ENCODE measurements at regions not wholly inside any gene's neighbourhood (a gene's known extent, or its start where the extent isn't known, plus 50 kb on each side); places are given as distances from the start of the nearest gene placed in this dataset.

DNA sequence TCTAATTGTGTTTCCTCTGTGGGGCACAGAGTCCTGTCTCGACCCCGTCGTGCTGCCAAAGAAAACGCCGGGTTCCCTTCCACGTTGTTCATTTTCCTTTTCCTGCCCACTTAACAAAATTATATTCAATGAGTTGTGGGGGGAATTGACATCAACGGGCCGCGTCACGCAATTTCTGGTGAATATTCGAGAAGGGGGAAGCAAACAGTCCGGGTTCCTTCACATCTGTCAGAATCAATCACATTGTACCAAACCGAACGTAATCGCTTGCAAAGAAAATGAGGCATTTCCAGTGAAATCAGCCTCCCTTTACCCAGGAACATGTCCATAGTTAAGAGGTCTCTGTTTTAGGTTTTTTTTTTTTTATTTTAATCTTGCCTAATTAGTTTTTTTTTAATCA lies 243.5 kb downstream of the SHOX start:
- no peak overlapping the region for H3K4me3 ChIP-seq
- no peak for TF ChIP-seq CTCF (IDR thresholded peaks at IDR 0.05)
- H3K27ac ChIP-seq = no peak overlapping the region
- no peak for DNase-seq (ENCODE audit: low spot score)

DNA sequence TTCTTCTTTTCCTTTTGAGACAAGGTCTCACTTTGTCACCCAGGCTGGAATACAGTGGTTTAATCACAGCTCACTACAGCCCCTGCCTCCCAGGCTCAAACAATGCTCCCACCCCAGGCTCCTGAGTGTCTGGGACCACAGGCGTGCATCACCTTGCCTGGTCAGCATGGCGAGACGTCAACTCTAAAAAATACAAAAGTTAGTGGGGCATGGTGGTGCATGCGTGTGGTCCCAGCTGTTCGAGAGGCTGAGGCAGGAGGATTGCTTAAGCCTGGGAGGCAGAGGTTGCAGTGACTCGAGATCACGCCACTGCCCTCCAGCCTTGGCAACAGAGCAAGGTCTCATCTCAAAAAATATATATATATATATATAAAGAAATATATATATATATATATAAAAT lies 242.4 kb downstream of the SHOX start:
- H3K4me3 ChIP-seq = no peak overlapping the region

DNA sequence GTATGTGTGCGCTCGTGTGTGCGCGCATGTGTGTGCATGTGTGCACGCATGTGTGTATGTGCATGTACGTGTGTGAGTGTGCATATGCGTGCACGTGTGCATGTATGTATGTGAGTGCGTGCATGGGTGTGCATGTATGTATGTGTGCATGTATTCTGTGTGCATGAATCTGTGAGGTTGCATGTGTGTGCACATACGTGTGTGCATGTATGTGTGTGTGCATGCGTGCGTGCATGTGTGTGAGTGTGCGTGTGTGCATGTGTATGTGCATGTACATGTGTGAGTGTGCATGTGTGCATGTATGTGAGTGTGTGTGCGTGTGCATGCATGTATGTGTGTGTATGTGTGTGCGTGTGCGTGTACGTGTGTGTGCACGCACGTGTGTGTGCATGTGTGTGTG lies 241.5 kb downstream of the SHOX start:
- no peak for DNase-seq (ENCODE audit: low spot score)
- no peak overlapping the region for H3K27ac ChIP-seq
- H3K4me3 ChIP-seq = no peak overlapping the region
- no peak for TF ChIP-seq CTCF (IDR thresholded peaks at IDR 0.05)

More for the DNA sequence above, 242.4 kb downstream of the SHOX start:
- no peak for TF ChIP-seq CTCF (IDR thresholded peaks at IDR 0.05)
- DNase-seq (ENCODE audit: low spot score) = peak; percentile 26
- no peak overlapping the region for H3K27ac ChIP-seq

- no peak overlapping the region for H3K27ac ChIP-seq
- TF ChIP-seq CTCF (IDR thresholded peaks at IDR 0.05) = no peak
- DNase-seq (ENCODE audit: low spot score) = no peak
- H3K4me3 ChIP-seq = no peak overlapping the region
Observed at GRCh38 chrX:871626-872025, 241.0 kb downstream of the SHOX start.

GRCh38 chrX:867966-868647 lies 237.5 kb downstream of the SHOX start:
- no peak for TF ChIP-seq CTCF (IDR thresholded peaks at IDR 0.05)
- no peak overlapping the region for H3K4me3 ChIP-seq
- no peak for DNase-seq (ENCODE audit: low spot score)
- H3K27ac ChIP-seq = no peak overlapping the region

DNA sequence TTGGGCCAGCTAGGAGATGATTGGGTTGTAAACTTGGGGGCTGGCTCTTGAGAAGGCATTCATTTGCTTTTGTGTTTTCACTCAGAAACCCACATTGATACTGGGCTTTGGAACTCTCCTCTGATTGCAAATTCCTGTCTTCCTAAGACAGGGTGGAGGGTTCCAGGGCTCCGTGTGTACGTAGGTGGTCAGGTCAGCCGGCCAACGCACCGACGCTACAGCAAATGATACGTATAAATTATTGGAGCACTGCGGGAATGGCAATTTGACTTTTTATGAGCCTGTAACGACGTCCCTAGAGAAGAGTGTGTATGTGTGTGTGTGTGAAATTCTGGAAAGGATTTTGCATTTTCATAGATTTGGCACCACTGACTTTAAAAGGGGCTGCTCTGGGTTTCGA lies 236.9 kb downstream of the SHOX start:
- TF ChIP-seq CTCF (IDR thresholded peaks at IDR 0.05) = no peak
- no peak for DNase-seq (ENCODE audit: low spot score)
- Histone ChIP-seq H3K4me3 (no peak overlapping the region), H3K27ac (no peak overlapping the region)

GRCh38 chrX:866441-866990 lies 235.9 kb downstream of the SHOX start:
- DNase-seq (ENCODE audit: low spot score) = no peak
- no peak for TF ChIP-seq CTCF (IDR thresholded peaks at IDR 0.05)
- Histone ChIP-seq H3K4me3 (no peak overlapping the region), H3K27ac (no peak overlapping the region)

Measured in coronary artery (tissue), 2 donors.